HG02852 (cell line): ENCODE measurements at regions not wholly inside any gene's neighbourhood (a gene's known extent, or its start where the extent isn't known, plus 50 kb on each side); places are given as distances from the start of the nearest gene placed in this dataset.

Source experiments
- ATAC-seq: cut with Tn5 transposase; IDR thresholded peaks from one replicate; pipeline ENCODE4 v1.9.1; 2021; ENCODE audit warnings: mild to moderate bottlenecking, moderate library complexity; ENCODE audit not compliant: unreplicated experiment

DNA sequence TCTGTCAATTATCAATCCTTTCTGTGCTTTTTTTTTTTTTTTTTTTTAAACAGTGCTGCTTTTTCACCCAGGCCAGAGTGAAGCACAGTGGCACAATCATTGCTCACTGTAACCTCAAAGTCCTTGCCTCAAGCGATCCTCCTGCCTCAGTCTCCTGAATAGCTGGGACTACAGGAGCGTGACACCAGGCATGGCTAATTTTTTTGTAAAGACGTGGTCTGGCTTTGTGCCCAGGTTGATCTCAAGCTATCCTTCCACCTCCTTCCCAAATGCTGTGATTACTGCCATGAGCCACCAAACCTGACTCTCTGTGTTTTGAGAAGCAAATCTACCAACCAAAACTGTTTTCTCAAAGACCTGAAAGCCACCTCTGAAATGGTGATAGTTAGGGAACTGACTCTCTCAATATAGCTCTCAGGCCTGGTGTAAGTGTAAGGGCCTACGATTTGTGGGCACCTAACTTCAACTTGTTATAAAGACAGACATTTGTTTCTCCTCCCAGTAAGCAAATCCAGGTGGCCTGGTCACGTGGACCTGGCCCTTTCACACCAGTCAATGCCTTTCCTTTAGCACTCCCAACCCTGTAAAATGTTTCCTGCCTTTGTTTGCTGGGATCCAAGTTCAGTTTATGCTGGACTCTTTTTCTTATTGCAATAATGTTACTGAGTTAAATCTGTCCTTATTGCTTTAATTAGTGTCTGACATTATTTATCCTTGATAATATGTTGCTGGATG is 2015.9 kb downstream of the PCDH7 start:
- no peak for ATAC-seq

GRCh38 chr4:32744211-32744610 is 2024.0 kb downstream of the PCDH7 start:
- ATAC-seq = no peak

GRCh38 chr4:32745351-32745750 is 2025.2 kb downstream of the PCDH7 start:
- ATAC-seq = no peak

GRCh38 chr4:32748061-32748460 is 2027.9 kb downstream of the PCDH7 start:
- ATAC-seq = no peak

- no peak for ATAC-seq
Measured at GRCh38 chr4:32748498-32748897, 2028.3 kb downstream of the PCDH7 start.

GRCh38 chr4:32752962-32753361 is 2032.8 kb downstream of the PCDH7 start:
- no peak for ATAC-seq

DNA sequence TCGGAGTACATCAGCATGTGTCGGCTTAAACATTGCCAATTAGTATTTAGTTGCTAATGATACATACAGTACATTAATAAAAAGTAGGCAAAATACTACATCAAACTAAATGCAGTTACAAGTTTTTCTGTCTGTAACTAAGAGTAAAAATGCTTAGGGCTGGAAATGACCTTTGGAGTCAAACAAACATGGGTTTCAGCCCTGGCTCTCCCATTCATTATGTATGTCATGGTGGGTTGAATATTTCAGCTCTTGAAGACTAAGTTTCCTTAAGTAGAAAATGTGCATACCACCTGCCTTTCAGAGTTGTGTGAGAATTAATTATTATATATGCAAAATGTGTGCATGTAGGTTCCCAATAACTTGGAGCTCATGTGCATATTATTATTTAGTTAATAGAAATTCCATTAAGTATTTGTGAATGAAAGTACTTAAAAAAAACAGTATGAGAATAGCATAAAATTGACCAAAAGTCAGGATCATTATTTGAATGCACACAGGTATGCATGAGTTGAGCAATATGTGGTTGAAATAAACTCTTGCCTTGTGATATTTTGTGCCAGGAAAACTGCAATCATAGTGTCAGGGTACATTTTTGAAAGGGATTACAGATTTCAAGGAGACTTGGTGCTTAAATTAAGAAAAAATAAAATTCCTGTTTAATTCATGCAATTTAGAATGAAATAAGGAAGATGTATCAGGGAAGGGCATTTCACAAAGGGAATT is 2048.7 kb downstream of the PCDH7 start:
- no peak for ATAC-seq

DNA sequence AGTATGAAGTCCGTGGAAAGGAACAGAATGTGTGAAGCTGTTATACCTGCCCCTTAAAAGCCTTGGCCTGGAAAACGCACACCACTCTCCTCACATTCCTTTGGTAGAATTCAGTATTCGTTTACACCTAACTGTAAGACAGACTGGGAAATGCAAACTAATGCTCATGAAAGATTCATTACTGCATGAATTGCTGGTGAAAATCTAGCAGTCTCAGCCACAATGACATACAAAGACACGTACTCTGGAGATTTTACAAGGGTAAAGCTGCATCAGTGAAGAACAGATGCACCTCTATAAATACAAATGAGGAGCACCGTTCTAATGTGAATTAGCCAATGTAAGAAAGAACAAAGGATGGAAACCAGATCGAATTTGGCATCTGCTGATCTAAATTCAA is 2051.3 kb downstream of the PCDH7 start:
- ATAC-seq = no peak

DNA sequence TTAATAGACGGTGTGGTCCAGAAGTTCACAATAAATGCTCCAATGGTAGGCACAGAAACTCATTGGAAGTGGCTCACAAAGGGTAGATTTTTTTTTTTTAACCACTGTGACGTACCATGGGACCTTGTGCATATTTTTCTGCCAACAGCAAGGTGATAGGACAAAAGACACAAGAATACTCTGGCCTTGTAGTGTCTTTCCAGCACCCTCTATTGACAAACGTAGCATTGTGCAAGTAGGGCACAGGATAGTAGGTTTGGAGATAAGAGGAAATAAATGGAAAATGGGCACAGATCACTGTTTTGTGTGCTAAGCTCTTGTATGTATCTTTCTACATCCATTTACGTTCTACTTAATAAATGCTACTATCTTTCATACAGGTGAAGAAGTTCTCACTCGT is 2054.9 kb downstream of the PCDH7 start:
- no peak for ATAC-seq

DNA sequence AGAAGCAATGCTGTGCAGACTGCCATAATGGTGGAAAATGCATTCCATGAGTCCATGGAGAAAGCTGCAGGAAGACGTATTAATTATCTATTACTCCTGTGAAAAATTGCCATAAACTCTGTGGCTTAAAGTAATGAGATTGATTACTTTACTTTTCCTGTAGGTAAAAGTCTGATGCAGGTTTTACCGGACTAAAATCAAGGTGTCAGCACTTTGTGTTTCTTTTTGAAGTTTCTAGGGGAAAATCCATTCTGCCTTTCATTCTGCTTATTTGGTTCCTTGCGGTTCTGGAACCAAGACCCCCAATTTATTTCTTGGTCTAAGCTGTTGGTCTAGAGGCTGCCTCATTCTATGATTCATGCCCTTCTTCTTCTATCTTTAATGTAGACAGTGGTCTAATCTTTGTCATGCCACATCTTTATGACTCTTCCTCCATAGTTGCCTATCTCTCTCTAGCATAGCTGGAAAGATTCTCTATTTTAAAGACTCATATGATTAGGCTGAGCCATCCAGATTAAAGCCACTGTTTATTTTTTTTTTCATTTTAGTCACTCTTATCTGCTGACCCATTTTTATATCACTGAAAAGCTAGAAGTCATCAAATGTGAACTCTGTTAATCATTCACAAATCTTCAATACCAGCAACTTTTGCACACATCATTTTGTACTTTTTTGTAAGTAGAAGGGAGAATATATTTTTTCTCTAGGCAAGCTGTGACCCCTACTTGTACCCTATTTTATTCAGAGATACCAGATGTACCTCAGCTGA is 2056.4 kb downstream of the PCDH7 start:
- ATAC-seq = no peak

DNA sequence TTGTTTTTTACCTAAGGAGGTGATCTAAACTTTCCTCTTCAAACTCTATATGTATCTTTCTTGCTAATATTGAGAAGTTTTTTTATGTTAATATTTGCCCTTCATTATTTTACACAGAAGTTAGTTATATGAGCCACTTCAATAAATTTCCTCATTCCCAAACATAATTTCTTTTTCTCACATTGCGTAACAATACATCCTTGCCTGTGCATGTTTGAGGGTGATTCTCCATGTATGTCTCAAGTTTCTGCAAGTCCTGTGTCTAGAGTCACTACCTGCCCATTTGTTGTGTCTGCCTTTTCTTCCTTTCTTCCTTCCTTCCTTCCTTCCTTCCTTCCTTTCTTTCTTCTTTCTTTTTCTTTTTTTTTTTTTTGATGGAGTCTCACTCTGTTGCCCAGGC is 2057.9 kb downstream of the PCDH7 start:
- no peak for ATAC-seq

GRCh38 chr4:32778938-32779337 is 2058.8 kb downstream of the PCDH7 start:
- no peak for ATAC-seq

- ATAC-seq = no peak
Measured at GRCh38 chr4:32789026-32789608, 2068.9 kb downstream of the PCDH7 start.

GRCh38 chr4:32790803-32791202 is 2070.6 kb downstream of the PCDH7 start:
- no peak for ATAC-seq

DNA sequence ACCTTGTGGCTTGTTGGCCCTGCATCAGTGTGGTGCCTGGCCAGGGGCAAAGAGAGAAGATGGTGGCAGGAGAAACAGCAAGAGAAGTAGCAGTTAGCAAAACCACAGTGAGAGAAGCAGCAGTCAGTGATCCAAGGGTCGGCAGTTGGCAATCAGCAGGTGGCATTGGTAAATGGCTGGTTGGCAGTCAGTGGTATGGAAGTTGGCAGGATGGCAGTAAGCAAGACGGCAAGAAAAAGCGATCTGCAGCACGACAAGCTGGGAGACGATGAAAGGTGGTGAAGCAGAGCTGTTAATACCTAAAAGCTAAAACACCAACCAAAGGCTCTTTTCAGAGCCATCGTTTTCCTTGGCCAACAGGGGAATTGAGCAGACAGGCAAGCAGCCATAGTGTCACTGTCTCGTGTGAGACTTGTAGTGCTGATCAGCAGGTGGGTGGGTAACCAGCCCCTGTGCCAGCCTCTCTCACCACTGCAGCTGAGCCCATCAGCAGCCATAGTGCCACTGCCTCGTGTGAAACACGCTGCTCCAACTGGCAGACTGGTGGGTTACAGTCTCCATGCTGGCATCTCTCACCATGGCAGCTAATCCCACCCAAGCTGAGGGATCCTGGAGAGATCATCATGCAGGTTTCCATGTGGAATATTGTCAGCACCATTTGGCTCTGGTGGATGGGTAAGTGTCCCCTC is 2078.4 kb downstream of the PCDH7 start:
- no peak for ATAC-seq

DNA sequence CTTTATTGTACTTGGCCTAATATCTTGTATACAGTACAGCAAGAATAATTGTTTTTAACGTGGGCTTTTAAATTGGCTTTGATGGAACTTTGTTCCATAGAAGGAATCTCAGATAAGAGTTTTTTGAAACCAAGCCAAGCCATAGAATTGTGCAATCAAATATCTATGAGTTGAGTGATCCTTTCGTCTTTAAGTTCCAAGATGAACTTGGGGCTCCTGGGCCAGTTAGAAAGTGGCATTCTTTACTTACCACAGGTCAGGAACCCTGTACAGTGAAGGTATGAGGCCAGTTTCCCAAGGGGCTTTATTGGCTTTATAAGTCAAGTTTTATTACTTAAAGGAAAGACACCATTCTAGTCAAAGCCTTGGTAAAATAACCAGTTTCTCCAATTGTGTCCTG is 2104.2 kb downstream of the PCDH7 start:
- ATAC-seq = no peak

DNA sequence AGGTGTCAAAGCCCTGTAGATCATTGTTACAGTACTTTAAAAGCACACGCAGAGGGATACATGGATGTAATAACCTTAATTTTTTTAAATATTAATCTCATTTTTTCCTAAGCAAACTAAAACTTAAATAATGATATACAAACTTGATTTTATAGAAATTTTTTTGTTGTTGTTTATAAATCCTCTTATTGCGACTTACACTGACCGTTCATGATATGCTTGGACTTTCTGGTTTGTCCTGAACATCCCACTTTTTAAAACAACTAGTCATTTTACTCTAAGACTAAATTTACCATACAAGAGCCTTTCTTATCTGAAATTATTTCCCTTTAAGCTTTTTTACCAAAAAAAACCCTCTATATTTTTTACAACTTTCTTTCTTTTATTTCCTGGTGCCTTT is 2106.0 kb downstream of the PCDH7 start:
- no peak for ATAC-seq

DNA sequence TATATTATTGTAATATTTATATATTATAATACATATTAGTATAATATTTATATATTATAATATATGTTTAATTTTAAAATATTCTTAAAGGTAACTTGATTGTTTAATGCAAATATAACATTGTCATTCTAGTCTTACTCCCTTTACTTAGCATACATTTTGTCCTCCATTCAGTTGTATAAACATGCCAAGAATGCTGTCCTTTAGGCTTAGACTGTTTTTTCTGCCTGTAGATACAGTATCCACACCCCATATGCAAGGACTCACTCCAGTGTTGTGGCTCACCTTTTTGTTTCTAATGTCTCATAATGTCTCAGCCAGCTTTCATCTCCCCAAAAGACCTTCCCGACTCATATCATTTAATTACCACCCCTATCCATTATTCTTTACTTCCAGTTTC is 2110.0 kb downstream of the PCDH7 start:
- no peak for ATAC-seq

- ATAC-seq = no peak
Measured at GRCh38 chr4:32831104-32831503, 2110.9 kb downstream of the PCDH7 start.

DNA sequence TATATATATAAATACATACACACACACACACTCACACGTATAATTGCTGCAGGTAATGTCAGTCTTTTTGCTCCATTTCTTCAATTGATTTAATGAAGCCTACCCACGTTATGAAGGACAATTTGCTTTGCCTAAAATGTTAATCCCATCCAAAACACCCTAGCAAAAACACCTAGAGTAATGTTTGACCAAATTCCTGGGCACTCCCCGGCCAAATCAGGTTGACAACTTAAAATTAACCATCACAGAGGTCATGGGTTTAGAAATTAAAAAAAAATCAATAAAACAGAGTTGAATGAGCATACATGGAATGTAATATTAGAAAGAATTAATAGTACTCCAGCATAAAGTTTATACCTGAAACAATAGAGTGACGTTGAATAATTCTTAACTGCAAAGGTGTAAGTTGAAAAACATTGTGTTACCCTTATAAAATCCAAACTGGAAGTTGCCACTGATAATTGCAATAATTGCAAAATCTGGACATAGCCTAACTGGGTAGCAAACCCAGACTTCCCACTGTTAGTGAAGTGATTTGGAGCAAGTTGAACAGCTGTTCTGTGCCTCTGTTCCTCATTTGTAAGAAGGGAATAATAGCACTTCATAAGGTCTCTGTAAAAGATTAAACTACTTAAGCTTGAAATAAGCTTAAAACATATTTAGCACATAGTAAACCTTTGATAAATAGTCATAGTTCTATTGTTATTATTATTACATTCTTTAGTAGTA is 2120.5 kb downstream of the PCDH7 start:
- no peak for ATAC-seq
